ENCODE measurements at regions not wholly inside any gene's neighbourhood (a gene's known extent, or its start where the extent isn't known, plus 50 kb on each side); places are given as distances from the start of the nearest gene placed in this dataset.

DNA sequence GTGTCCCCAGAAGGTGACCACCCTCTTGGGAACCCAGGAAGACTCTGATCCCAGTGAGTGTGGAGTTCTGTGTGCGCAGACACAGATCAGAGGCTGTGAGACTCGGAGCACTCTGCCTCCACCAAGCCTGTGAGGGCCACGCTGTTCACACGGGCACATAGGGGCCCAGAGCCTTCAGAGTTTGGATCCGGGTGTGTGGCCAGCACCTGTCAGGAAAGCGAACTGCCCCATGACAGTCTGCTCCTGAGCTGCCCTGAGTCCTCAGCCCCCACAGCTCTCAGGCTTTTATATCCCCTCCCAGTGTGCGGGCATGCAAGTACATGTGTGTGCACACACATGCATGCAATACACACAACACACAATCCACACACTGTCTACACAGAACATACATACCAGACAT is 161.8 kb upstream of the IRX2 start:
- no peak for DNase-seq (ENCODE audit: low read depth in 2 of 2)

DNA sequence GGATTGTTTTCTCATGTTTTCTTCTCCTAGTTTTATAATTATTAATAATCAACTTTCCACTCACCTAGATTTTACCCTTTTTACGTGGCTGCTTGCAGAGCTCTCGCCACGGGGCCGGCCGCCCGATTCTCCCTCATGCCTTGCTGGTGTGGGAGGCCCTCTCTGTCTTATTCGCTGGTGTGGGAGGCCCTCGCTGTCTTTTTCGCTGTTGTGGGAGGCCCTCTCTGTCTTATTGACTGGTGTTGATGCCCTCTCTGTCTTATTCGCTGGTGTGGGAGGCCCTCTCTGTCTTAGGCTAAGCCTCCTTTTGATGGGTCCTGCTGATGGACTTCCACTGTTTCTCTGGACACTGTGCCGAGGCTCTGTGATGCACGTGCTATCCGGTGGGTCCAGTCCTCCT is 161.3 kb upstream of the IRX2 start:
- no peak for DNase-seq (ENCODE audit: low read depth in 2 of 2)

DNA sequence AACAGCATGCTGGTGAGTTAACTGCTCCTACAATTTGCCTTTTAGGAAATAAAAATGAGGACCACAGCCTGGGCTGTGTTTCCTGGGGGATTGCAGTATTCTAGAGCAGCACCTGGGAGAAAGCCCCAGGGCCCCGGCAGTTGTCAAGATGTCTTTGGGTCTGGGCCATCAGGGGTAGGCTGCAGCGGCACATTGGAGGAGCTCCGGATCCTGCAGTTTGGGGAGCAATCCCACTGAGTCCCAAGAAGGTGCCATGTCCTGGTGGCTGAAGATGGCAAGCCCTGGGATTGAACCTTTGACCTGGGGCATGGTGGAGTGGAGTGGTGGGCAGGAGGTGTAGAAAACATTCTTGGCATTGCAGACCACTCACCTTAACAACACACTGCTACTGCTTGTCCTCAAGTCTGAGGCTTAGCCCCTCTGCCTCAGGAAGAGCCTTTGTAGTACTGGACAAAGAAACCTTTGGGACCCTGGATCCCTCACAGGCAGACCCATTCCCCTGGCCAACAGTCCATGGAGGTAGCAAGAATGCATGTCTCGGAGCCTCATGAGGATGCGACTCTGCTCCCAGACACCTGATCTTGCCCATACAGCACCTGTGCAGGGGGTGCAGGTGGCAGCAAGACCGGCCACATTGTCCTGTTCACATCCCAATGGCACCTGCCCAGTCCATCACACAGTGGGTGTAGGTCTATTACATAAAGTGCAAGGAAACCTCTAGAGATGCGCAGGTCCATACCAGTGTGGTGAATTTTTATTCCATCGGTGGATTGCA is 159.1 kb upstream of the IRX2 start:
- DNase-seq (ENCODE audit: low read depth in 2 of 2) = no peak

DNA sequence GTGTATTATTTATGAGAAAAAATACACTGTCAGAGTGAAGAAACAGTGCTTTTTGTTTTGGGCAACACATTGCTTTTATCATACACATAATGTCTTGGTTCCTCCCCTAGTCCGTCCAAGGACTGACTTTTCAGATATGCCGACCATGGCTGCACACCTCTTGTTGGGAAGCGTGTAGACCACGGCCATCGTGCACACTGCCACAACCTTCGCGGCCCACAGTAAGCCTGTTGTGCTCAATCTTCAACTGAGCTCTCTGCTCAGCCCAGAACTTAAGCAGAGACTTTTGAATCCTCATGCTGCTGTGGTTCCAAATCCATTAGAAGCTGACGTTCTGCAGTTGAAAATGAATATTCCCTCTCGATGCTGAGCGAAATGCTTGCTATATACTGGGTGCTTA is 157.6 kb upstream of the IRX2 start:
- no peak for DNase-seq (ENCODE audit: low read depth in 2 of 2)

DNA sequence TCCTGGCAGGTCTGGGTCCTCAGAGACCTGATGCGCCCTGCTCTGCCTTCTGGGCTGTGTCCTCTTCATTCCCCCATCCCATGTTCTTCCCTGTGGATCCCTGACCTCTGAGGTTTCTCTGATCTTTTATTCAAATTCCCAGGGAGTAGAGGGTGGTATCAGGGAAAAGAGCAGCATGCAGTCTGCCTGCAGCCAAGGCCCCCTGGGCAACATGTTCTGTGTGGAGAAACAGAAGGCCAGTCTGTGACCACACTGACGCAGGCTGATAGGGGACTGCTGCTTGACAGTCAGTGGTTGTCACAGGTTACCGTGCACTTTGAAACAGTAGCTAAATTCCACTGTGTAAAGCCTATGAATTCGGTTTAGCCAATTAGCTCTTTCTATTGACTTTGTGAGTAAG is 156.6 kb upstream of the IRX2 start:
- DNase-seq (ENCODE audit: low read depth in 2 of 2) = no peak

DNA sequence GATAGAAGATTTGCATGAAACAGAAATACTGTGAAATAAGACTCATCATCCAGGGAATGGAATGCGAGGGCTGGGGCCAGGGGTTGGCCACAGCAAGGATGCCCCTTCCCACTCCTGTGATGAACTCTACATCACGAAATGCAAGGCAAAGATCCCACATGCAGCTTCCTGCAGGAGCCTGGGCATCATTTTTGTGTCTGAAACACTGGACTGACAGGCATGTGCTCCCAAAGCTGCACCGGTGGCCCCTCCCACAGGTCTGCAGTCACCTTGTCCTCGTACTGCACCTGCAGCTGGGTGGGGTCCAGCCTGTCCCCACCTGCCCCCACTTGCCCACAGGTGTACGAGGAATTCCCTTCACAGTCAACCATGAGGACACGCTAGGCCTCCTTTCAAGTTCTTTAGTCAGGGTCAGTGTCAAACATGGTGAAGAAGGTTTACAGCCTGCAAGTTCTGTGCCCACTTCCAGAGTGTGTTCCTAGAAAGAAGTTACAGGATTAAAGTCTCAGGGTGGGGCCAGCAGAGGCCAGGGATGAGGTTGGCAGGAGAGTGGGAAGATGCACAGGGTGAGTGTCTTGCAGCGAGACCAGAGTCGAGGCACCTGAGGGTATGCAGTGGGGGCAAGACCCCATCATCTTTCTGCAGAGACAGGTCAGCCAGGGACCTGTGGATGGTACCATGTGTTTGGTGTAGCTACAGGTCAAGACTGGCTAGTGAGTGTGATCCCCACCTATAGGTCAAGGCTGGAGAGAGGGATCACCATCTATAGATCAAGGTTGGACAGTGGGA is 155.0 kb upstream of the IRX2 start:
- no peak for DNase-seq (ENCODE audit: low read depth in 2 of 2)

DNA sequence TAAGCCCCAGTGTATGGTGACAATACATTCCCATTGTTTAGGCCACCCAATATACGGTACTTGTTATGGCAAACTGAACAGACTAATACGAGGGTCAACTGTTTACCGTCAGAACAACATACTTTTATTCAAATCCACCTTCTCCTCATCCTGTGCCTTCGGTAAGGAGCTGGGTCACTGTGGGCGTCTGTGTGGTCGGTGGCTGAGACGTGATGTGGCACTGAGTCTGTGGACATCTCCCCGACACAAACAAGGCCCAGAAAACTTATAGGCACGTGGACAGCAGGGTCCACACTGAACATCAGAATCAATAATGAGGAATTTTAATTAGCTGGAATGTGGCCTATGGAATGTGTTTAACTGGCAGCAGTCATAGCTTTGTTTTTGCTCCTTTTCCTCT is 154.3 kb upstream of the IRX2 start:
- DNase-seq (ENCODE audit: low read depth in 2 of 2) = no peak

DNA sequence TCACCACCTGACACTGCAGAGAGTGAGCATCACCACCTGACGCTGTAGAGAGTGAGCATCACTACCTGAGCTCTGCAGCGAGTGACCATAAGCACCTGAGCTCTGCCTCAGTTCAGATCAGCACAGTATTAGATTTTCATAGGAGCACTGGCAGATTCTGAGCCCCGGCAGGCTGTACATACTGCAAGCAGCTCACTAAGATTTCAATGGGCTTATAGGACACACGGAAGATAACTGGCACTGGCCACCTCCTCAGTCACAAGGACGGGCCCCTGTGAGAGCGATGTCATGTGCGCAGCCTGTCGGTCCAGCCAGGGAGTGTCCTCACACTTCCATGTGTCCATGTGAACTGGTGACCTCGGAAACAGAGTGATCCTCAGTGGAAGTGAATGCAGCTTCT is 153.5 kb upstream of the IRX2 start:
- no peak for DNase-seq (ENCODE audit: low read depth in 2 of 2)

DNA sequence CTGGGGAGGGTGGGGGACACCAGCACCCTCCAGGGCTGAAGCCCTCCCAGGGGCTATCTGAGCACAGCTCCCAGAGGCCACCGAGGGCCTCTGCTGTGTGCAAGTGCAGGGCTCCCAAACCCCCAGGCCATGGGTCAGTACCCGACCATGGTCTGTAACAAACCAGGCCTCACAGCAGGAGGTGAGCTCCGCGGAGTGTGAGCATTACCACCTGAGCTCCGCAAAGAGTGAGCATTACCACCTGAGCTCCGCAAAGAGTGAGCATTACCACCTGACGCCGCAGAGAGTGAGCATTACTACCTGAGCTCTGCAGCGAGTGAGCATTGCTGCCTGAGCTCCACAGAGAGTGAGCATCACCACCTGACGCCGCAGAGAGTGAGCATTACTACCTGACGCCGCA is 152.9 kb upstream of the IRX2 start:
- no peak for DNase-seq (ENCODE audit: low read depth in 2 of 2)

DNA sequence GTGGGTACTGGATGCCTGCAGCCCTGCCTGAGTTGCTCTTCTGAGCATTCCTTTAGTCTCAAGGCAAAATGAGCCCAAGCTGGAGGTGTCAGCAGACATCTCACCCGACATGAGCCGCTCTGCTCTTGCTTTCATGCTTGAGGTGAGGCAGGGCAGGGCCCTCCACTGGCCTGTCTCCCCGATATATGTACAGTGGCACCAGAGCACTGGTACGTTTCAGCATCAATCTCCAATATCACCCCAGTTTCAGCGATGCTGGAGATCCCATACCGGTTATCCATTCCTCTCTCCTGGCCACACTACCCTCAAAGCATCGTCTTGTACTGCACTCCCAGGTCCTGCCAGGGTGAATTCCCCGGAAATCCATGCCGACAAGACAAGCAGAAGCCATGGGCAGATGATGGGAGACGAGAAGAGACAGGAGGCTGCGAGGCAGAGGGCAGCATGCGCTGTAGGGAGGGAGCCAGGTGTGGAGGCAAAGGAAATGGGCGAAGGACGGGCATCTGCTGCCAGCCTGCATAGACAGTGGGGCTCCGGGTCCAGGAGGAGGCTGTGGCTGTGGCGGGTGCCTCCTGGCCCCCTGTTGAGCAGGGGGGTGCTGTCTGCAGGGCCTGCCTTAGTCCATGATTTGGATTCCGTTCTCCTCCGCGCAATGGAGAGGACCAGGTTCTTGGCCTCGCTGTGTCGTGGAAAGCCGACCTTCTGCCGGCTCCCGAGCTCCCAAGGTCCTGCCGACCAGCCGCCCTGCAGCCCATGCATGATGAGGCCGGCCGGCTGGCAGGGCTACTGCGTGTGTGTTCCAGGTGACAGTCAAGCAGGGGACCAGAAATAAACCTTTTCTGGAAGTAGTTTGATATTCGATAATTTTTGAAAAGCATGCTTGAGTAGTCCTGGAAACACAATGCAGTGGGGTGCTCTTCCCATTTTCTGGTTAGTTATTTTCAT is 152.2 kb upstream of the IRX2 start:
- DNase-seq (ENCODE audit: low read depth in 2 of 2) = no peak

DNA sequence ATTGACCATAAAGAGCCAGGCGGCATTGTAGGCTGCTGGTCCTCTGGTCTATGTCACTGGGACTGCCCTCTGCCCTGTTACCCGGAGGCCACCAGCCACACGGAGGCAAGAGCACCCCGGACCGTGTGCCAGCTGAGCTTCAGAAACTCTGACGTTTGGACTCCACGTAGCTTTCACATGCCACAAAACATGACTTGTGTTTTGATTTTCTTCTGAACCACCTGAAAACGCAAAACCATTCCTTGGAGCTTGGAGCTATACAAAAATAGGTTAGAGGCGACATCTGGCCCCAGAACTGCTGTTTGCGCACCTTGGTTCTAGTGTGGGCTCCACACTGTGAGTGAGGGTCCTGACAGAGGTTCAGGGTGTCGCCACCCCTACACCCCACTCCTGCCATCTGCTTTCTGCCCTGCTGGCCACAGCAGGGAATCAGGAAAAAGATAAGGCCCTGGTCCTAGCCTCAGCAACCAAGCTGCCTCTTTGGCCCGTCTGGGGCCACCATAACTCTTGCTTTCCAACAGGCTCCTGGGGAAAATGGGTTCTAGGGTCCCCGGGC is 151.3 kb upstream of the IRX2 start:
- DNase-seq (ENCODE audit: low read depth in 2 of 2) = no peak

DNA sequence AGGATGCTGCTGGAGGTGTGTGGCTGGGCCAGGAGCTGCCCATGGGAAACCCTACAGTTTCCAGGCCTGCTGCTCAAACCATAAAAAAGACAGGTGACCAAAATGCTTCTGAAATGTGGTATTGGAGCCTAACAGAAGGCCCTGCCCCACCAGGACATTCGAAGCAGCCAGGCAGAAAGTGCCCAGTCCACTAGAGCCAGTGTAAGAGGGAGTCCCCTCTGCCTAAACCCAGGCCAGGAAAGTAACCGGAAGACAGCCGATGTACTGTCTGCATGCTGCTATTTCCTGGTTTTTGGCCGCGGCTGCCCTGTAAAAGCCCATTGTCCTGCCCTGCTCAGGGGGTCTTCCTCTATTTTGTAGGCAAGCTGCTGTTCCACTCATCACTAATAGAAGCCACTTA is 150.7 kb upstream of the IRX2 start:
- no peak for DNase-seq (ENCODE audit: low read depth in 2 of 2)

DNA sequence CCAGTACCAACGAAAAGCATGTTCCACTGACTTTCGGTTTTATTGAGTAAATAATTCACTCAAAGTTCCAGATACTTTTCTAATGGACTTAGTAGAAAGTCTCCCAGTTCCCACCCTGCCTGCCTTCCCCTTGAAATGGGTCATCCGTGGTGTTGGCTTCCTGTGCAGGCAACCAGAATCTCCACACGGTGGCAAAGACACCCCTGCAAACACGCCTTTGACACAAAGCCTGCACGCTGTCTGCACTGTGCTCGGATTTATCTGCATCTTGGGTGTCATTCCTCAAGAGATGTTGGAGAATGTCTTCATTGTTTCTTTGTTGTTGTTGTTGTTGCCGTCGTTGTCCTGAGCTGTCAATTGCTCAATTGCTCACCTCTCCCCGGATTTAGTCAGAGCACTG is 150.0 kb upstream of the IRX2 start:
- DNase-seq (ENCODE audit: low read depth in 2 of 2) = no peak

DNA sequence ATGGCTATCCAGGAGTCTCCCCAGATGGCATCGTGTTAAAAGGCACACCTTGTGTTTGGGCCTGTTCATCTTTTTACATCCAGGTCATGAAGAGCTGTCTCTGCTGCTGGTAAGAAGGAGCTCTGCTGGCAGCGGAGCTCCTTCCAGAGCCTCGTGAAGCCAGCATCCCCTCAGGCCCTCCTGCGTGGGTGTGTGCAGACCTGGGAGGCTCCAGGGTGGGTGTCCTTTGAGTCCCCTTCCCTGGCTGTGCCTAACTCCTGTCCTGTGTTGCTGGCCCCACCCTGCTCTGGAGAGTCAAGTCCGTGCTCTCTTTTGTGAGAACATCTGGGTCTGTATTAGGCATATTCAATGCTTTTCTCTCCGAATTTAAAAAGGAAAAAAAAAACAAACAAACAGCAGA is 149.6 kb upstream of the IRX2 start:
- DNase-seq (ENCODE audit: low read depth in 2 of 2) = no peak

DNA sequence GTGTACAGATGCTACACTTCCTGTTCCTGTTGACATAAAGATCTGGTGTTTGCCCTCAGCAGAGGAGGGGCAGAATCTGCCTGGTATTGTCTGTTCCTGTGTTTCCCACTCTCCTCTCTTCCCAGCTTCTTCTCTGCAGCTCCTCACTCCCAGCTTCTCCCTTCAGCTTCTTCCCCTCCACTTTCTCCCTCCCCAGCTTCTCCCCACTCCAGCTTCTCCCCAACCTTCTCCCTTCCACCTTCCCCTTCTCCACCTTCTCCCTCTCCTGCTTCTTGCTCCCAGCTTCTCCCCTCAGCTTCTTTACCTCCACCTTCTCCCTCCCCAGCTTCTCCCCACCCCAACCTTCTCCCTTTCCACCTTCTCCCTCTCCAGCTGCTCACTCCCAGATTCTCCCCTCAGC is 148.9 kb upstream of the IRX2 start:
- DNase-seq (ENCODE audit: low read depth in 2 of 2) = no peak

DNA sequence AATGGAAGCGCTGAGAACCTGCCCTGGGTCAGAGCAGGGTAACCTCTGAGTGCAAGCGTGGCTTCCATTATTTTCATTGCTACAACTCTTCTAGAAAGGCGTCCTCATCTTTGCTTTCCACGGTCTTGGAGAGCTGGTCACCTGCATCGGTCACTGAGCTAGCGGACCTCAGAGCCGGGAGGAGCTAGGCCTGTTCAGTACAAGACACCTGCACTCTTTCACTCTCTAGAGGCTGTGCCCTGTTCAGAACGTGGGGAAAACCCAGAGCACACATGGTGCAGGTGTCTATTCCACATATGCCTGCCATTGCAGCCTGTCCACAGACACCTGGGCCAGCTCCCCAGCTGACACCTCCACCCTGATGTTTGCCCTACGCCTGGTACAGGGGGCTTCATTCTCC is 147.8 kb upstream of the IRX2 start:
- no peak for DNase-seq (ENCODE audit: low read depth in 2 of 2)

DNA sequence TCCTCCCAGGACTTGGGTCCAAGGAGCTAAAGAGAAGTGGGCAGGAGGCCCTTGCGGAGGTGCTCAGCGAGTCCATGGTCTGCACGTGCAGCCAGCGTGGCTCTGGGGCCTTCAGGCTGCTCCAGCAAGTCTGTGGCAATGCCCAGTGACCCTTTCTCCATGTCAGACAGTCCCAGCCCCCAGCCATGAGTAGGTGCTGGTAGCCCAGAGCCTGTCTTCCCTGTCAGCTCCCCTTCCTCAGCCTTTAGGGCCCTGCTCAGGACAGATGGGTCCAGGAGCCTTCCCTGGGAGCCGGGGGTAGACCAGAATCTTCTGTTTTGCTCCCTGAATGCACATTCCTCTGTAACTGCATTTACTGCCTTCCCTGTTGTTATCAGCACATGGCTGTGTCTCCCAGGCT is 147.2 kb upstream of the IRX2 start:
- DNase-seq (ENCODE audit: low read depth in 2 of 2) = no peak

DNA sequence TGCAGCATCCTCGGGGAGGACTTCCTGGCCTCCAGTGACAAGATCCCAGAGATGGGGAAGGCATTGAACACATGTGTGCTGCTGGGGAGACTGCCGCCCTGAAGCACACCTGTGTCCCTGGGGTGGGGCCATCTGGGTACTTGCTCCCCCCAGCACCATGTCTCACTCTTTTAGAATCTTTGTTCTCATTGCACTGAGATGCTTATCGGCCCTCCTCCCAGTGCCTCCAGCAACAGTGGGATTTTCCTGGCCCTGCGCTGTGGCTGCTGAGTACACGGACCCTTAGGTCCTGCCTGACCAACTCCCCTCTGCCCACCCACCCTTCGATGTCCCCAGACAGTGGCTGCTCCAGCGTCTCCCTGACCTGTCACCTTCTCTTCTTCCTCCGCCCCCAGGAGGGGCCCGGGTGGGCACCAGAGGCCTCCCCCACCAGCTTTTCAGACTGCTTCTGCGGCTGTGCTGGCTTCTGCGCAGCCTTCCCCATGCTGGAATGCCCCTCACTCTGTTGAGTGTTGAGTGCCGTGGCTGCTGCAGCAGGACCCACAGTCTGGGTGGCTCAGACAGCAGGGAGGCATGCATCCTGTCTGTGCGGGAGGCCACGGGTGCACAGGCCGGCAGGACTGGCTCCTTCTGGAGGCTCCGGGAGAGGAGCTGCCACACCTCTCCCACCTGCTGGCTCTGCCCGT is 145.9 kb upstream of the IRX2 start:
- no peak for DNase-seq (ENCODE audit: low read depth in 2 of 2)

DNA sequence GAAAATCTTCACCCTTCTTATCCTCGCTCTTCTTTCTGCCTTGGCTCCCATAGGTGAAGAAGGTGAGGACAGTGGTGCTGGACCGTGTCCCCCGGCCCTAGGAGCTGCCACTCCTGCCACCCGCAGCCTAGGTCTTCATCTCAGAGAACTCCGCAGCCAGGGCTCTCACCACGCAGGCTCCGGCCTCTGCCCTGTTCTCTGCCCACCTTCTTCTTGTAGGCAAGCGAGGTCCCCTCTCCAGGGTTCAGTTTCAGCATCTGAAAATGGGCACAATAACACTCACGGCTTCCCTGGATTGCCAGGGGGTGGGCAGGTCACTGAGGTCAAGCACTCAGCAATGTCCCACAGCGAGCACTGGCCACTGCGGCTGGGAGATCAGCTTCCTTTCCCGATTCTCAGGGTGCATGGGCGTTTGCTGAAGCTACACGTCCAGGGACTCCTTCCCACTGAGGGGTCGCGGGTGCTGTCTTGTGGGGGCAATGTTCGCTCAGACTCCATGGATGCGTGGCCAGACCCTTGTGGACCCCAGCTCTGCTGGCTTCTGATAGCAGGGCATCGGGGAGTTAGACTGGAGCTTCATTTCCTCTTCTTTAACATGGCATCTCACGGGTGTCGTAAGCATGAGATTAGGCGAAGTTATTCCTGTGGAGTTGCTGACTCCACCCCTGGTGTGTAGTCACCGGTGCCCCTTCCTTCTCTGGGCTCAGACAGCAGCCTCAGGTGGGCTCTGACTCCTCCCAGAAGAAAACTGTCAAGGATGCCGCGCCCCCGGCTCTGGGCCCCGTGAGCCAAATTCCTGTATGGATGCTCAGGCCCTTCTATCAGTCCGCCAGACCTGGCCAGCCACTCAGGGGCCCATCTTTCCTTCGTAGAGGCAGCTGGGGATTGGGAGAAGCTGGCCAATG is 145.1 kb upstream of the IRX2 start:
- no peak for DNase-seq (ENCODE audit: low read depth in 2 of 2)

DNA sequence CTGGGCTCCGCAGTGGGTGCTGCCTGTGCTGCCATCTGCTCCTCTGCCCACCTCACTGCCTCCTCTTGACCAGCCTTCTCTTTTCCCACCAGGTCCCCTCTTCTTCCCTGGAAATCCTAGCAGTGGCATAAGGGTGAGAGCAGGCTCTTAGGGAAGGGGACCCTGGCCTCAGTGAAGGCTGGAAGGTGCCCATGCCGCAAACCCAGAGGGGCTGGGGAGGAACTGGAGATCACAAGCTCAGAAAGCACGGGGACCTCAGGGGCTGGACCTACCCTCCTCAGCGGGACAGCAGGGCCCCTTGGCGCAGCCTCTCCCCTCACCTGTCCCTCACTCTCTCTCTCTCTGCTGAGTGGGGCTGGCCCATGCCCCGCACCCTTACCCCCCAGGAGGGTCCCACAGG is 144.4 kb upstream of the IRX2 start:
- no peak for DNase-seq (ENCODE audit: low read depth in 2 of 2)
